Gastrocnemius medialis (tissue), 4 donors: ENCODE measurements at regions not wholly inside any gene's neighbourhood (a gene's known extent, or its start where the extent isn't known, plus 50 kb on each side); places are given as distances from the start of the nearest gene placed in this dataset.

Source experiments
- ATAC-seq, 2 donors: fragments of 150-250 bp; one replicate each; pipeline ENCODE4 v1.9.1; 2016
- DNase-seq, 2 donors: peaks; one replicate each; pipeline ENCODE4 v3.0.0-alpha.2; 2019
- H3K27ac ChIP-seq, 4 donors: fragments of 200-600 bp; sonication (generic); 1 replicate in 1 of 4; 2 replicates in 3 of 4; pipeline ENCODE4 v1.5.1; 2016 to 2018; ENCODE audit warnings: mild to moderate bottlenecking in 2 of 4, moderate library complexity in 1 of 4
- H3K27me3 ChIP-seq, 3 donors: fragments of 200-600 bp; sonication (generic) in 2 of 3; 1 replicate in 1 of 3; 2 replicates in 2 of 3; pipeline versions ENCODE4 v1.5.1 to v1.6.0; 2016 to 2019; ENCODE audit warnings: mild to moderate bottlenecking in 1 of 3, moderate library complexity in 1 of 3
- H3K36me3 ChIP-seq, 2 donors: fragments of 200-600 bp; sonication (generic) in 1 of 2; one replicate each; pipeline ENCODE4 v1.5.1; 2017 to 2018
- H3K4me1 ChIP-seq, 2 donors: fragments of 200-600 bp; sonication (generic) in 1 of 2; one replicate each; pipeline ENCODE4 v1.5.1; 2016 to 2017; ENCODE audit warnings: mild to moderate bottlenecking in 2 of 2
- H3K4me3 ChIP-seq, 4 donors: fragments of 200-600 bp; sonication (generic) in 3 of 4; 1 replicate in 1 of 4; 2 replicates in 3 of 4; pipeline ENCODE4 v1.5.1; 2016 to 2019; ENCODE audit warnings: mild to moderate bottlenecking in 2 of 4
- H3K9me3 ChIP-seq, 3 donors: fragments of 200-600 bp; sonication (generic) in 2 of 3; 1 replicate in 1 of 3; 2 replicates in 2 of 3; pipeline ENCODE4 v1.5.1; 2016 to 2019
- POLR2A ChIP-seq, 2 donors: fragments of 450-650 bp; IDR thresholded peaks; one replicate each; pipeline ENCODE4 v1.6.1; 2017; ENCODE audit warnings: antibody characterized with exemption in 2 of 2, mild to moderate bottlenecking in 2 of 2, moderate library complexity in 2 of 2
- in situ Hi-C, 4 donors: fragments of 200-750 bp; cut with MboI; loops; one replicate each; pipeline versions ENCODE4 v1.15.0 to v1.8.0; 2017; ENCODE audit warnings: low sequenced_read_pairs in 4 of 4
- intact Hi-C: fragments of 100-400 bp; cut with DNase I; formaldehyde crosslinking; loops from one replicate; pipeline ENCODE4 v1.15.1; 2023; ENCODE audit warnings: low total_unique reads
- TF ChIP-seq, protein P1 (sequence below), 5 experiments: fragments of 450-650 bp in 3 of 5; fragments of 200-600 bp in 2 of 5; sonication (generic) in 2 of 5; IDR thresholded peaks in 4 of 5; conservative IDR thresholded peaks in 1 of 5; 1 replicate in 4 of 5; 2 replicates in 1 of 5; pipeline ENCODE4 v1.5.1; 2016 to 2019; ENCODE audit warnings: antibody characterized with exemption in 5 of 5, mild to moderate bottlenecking in 3 of 5, moderate library complexity in 3 of 5

DNA sequence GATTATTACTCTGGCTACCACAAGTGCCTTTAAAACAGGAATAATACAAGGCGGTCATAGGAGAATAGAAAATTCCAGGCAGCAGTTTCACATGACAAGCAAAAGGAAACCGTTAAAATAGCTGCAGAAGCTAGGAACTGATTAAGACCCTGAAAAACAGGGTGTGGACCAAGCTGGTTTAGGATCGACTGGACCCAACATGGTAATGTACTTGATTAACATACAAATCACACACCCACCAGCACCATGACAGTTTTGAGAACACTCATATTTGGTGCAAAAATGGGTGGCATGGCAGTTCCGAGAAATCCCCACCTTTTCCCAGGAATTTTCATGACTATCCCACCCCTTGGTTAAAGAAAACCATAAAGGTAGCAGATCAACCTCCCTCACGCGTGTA, 51.9 kb upstream of the TMEM163 start:
- intact Hi-C loops (no loop called here), in situ Hi-C loops (no loop called here)
- no peaks in the 10 kb centered on the region for H3K4me1 ChIP-seq
- no peak for DNase-seq
- ATAC-seq, result no peak
- no peak for TF ChIP-seq POLR2A (IDR thresholded peaks at IDR 0.05)
- TF ChIP-seq, protein P1, sequence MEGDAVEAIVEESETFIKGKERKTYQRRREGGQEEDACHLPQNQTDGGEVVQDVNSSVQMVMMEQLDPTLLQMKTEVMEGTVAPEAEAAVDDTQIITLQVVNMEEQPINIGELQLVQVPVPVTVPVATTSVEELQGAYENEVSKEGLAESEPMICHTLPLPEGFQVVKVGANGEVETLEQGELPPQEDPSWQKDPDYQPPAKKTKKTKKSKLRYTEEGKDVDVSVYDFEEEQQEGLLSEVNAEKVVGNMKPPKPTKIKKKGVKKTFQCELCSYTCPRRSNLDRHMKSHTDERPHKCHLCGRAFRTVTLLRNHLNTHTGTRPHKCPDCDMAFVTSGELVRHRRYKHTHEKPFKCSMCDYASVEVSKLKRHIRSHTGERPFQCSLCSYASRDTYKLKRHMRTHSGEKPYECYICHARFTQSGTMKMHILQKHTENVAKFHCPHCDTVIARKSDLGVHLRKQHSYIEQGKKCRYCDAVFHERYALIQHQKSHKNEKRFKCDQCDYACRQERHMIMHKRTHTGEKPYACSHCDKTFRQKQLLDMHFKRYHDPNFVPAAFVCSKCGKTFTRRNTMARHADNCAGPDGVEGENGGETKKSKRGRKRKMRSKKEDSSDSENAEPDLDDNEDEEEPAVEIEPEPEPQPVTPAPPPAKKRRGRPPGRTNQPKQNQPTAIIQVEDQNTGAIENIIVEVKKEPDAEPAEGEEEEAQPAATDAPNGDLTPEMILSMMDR (IDR thresholded peaks at IDR 0.05 in 4 of 5, conservative IDR thresholded peaks at IDR 0.05 in 1 of 5), result no peak
- H3K4me3 ChIP-seq, result no peak overlapping the region
- H3K9me3 ChIP-seq, result no peaks in the 10 kb centered on the region
- H3K27me3 ChIP-seq, result no peaks in the 10 kb centered on the region
- no peaks in the 10 kb centered on the region for H3K36me3 ChIP-seq
- no peak overlapping the region for H3K27ac ChIP-seq

DNA sequence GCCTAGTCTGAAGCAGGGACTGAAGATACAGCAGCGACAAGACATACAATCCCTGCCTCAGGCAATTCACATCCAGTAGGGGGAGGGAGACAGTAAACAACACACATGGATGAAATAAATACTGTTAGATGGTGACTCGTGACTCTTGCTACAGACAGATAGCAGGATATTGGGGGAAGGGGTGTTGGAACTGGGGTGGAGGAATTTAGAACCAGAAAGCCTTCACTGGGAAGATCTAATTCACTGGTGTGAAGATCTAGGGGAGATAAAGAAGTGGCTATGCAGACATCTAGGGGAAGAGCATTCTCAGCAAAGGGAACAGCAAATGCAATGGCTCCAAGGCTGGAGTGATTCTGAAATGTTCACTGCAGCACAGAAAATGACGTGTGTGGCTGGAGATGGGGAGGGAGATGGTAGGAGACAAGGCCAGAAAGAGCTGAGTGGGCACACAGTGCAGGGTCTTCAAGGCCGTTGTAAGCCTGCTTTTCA, 52.6 kb upstream of the TMEM163 start:
- H3K36me3 ChIP-seq, result no peaks in the 10 kb centered on the region
- intact Hi-C loops, result no loop called here

DNA sequence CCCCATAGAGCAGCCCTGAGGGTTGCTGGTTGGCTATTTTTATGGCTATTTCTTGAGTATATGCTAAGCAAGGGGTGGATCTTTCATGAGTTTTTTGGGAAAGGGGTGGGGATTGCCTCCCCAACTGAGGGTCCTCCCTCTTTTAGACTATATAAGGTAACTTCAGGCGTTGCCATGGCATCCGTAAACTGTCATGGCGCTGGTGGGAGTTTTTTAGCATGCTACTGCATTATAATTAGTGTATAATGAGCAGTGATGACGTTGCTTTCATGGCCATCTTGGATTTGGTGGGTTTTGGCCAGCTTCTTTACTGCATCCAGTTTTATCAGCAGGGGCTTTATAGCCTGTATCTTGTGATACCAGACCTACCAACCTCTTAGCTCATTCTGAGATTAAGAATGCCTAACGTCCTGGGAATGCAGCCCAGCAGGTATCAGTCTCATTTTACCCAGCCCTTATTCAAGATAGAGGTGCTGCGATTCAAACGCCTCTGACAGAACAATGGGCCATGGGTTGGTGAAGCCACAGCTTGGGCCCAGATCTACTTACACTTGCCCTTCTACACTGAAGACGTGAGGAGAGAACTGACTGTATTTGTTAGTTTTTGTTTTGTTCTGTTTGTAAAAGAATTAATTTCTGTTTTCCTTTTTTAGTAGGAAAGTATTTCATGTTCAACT, 53.8 kb upstream of the TMEM163 start:
- Histone ChIP-seq H3K9me3 (no peaks in the 10 kb centered on the region), H3K36me3 (no peaks in the 10 kb centered on the region), H3K4me3 (no peak overlapping the region), H3K4me1 (no peaks in the 10 kb centered on the region), H3K27ac (no peak overlapping the region), H3K27me3 (no peaks in the 10 kb centered on the region)
- intact Hi-C loops (no loop called here), in situ Hi-C loops (no loop called here)
- no peak for TF ChIP-seq POLR2A (IDR thresholded peaks at IDR 0.05)
- TF ChIP-seq, protein P1 (IDR thresholded peaks at IDR 0.05 in 4 of 5, conservative IDR thresholded peaks at IDR 0.05 in 1 of 5), result no peak
- ATAC-seq (no peak), DNase-seq (no peak)

More for the DNA sequence above, 52.6 kb upstream of the TMEM163 start:
- TF ChIP-seq, protein P1 (IDR thresholded peaks at IDR 0.05 in 4 of 5, conservative IDR thresholded peaks at IDR 0.05 in 1 of 5), result no peak
- TF ChIP-seq POLR2A (IDR thresholded peaks at IDR 0.05), result no peak
- Histone ChIP-seq H3K4me1 (no peaks in the 10 kb centered on the region), H3K9me3 (no peaks in the 10 kb centered on the region), H3K4me3 (no peak overlapping the region), H3K27ac (no peak overlapping the region), H3K27me3 (no peaks in the 10 kb centered on the region)
- in situ Hi-C loops, result no loop called here
- no peak for ATAC-seq
- DNase-seq, result no peak

DNA sequence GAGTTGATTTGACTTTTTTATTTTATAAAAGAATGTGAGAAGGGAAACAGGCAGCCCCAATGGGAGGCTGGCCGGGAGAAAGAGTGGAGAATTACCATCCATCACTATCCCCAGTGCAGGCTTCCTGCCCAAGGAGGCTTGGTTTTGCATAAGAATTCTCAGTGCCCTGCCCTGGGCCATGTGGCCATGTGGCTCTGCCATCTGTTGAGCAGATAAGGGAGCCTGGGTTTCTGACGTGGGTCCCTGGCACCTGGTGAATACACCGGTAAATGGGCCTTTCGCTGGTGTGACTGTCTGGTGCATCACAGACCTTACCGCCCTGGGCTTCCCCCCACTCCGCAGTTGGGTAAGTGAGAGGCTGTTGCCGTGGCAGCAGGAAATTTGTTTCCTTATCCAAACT, 54.5 kb upstream of the TMEM163 start:
- Histone ChIP-seq H3K4me1 (no peaks in the 10 kb centered on the region), H3K9me3 (no peaks in the 10 kb centered on the region), H3K4me3 (no peak overlapping the region), H3K27me3 (no peaks in the 10 kb centered on the region), H3K36me3 (no peaks in the 10 kb centered on the region), H3K27ac (no peak overlapping the region)
- DNase-seq (no peak), ATAC-seq (no peak)
- intact Hi-C loops (no loop called here), in situ Hi-C loops (no loop called here)
- TF ChIP-seq, protein P1 (IDR thresholded peaks at IDR 0.05 in 4 of 5, conservative IDR thresholded peaks at IDR 0.05 in 1 of 5), result no peak
- TF ChIP-seq POLR2A (IDR thresholded peaks at IDR 0.05), result no peak
